ENCODE measurements at regions not wholly inside any gene's neighbourhood (a gene's known extent, or its start where the extent isn't known, plus 50 kb on each side); places are given as distances from the start of the nearest gene placed in this dataset.

GRCh38 chr14:29037411-29037810, 270.8 kb downstream of the FOXG1 start:
- H3K27me3 ChIP-seq = no peaks in the 10 kb centered on the region
- H3K9me3 ChIP-seq = no peaks in the 10 kb centered on the region
- no peak for DNase-seq
- no peaks in the 10 kb centered on the region for H3K36me3 ChIP-seq
- TF ChIP-seq EP300 (IDR thresholded peaks at IDR 0.05) (no peak), CTCF (IDR thresholded peaks at IDR 0.05) (no peak), POLR2A (IDR thresholded peaks at IDR 0.05) (no peak)
- H3K4me3 ChIP-seq = no peak overlapping the region
- H3K27ac ChIP-seq = no peak overlapping the region
- intact Hi-C loops (cut with DNase I) = no loop called here
- no peaks in the 10 kb centered on the region for H3K4me1 ChIP-seq (ENCODE audit: insufficient read depth)

- intact Hi-C loops (cut with DNase I) = no loop called here
- TF ChIP-seq CTCF (IDR thresholded peaks at IDR 0.05) = no peak
- TF ChIP-seq EP300 (IDR thresholded peaks at IDR 0.05) = no peak
- TF ChIP-seq POLR2A (IDR thresholded peaks at IDR 0.05) = no peak
- 51 to 68% (median 52%) methylated on average over 2 of the region's 2 CpGs for WGBS, 3 donors
Measured at GRCh38 chr14:29039171-29039570, 272.6 kb downstream of the FOXG1 start.

GRCh38 chr14:29042551-29042950, 276.0 kb downstream of the FOXG1 start:
- intact Hi-C loops (cut with DNase I) = no loop called here
- Histone ChIP-seq H3K4me3 (no peak overlapping the region), H3K27me3 (no peaks in the 10 kb centered on the region), H3K27ac (no peak overlapping the region), H3K9me3 (no peaks in the 10 kb centered on the region), H3K4me1 (ENCODE audit: insufficient read depth) (no peaks in the 10 kb centered on the region), H3K36me3 (no peaks in the 10 kb centered on the region)
- DNase-seq = no peak
- 33 to 55% (median 43%) methylated on average over 2 of the region's 2 CpGs for WGBS, 3 donors
- TF ChIP-seq EP300 (IDR thresholded peaks at IDR 0.05) (no peak), POLR2A (IDR thresholded peaks at IDR 0.05) (no peak), CTCF (IDR thresholded peaks at IDR 0.05) (no peak)

More at GRCh38 chr14:29039171-29039570, 272.6 kb downstream of the FOXG1 start:
- no peak for DNase-seq
- Histone ChIP-seq H3K27me3 (no peaks in the 10 kb centered on the region), H3K4me1 (ENCODE audit: insufficient read depth) (no peaks in the 10 kb centered on the region), H3K4me3 (no peak overlapping the region), H3K9me3 (no peaks in the 10 kb centered on the region), H3K27ac (no peak overlapping the region), H3K36me3 (no peaks in the 10 kb centered on the region)

- Histone ChIP-seq H3K36me3 (no peaks in the 10 kb centered on the region), H3K4me1 (ENCODE audit: insufficient read depth) (no peaks in the 10 kb centered on the region), H3K27me3 (no peaks in the 10 kb centered on the region), H3K9me3 (no peaks in the 10 kb centered on the region), H3K4me3 (no peak overlapping the region), H3K27ac (no peak overlapping the region)
- DNase-seq = no peak
- intact Hi-C loops (cut with DNase I) = no loop called here
- 81 to 90% (median 86%) methylated on average over 2 of the region's 2 CpGs for WGBS, 3 donors
- no peak for TF ChIP-seq EP300 (IDR thresholded peaks at IDR 0.05)
- no peak for TF ChIP-seq CTCF (IDR thresholded peaks at IDR 0.05)
- TF ChIP-seq POLR2A (IDR thresholded peaks at IDR 0.05) = no peak
Measured at GRCh38 chr14:29043737-29044136, 277.1 kb downstream of the FOXG1 start.

GRCh38 chr14:29045237-29045636, 278.6 kb downstream of the FOXG1 start:
- no peak overlapping the region for H3K27ac ChIP-seq
- no peak for TF ChIP-seq CTCF (IDR thresholded peaks at IDR 0.05)
- TF ChIP-seq POLR2A (IDR thresholded peaks at IDR 0.05) = no peak
- TF ChIP-seq EP300 (IDR thresholded peaks at IDR 0.05) = no peak
- WGBS, 3 donors = 64 to 71% (median 66%) methylated on average over 2 of the region's 2 CpGs
- DNase-seq = no peak
- no peak overlapping the region for H3K4me3 ChIP-seq
- H3K4me1 ChIP-seq (ENCODE audit: insufficient read depth) = no peaks in the 10 kb centered on the region
- no peaks in the 10 kb centered on the region for H3K9me3 ChIP-seq
- intact Hi-C loops (cut with DNase I) = no loop called here
- H3K36me3 ChIP-seq = no peaks in the 10 kb centered on the region
- no peaks in the 10 kb centered on the region for H3K27me3 ChIP-seq
